ENCODE measurements at regions not wholly inside any gene's neighbourhood (a gene's known extent, or its start where the extent isn't known, plus 50 kb on each side); places are given as distances from the start of the nearest gene placed in this dataset.
"Not testable (repeated sequence)": the region's sequence is repeated elsewhere in the genome, so short reads cannot be mapped to it uniquely, and the experiment has no call there.

GRCh38 chr5:44574678-44575077 is 185.5 kb upstream of the FGF10 start:
- H3K4me3 ChIP-seq (ENCODE audit: low read depth, low read length), result no peak overlapping the region
- DNase-seq (ENCODE audit: low read depth), result no peak

DNA sequence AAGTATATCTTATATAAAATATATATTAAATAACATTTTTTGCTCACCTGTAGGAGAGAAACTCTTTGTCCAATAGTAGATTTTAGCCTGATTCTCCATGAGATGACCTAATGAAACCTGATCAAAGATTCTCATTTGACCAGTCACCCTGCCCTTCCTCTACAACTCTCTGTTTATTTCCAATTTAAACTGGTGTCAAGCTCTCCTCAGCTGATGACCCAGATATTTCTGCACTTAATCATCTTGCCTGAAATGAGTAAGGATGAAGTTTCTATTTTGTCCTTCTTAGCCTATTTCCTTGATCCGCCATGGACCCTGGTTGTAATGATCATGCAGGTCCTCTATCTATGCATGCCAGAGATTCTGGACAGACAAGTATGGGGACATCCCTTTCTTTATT is 179.3 kb upstream of the FGF10 start:
- no peak for DNase-seq (ENCODE audit: low read depth)
- no peak overlapping the region for H3K4me3 ChIP-seq (ENCODE audit: low read depth, low read length)

- no peak overlapping the region for H3K4me3 ChIP-seq (ENCODE audit: low read depth, low read length)
- DNase-seq (ENCODE audit: low read depth), result no peak
Observed at GRCh38 chr5:44565902-44566301, 176.7 kb upstream of the FGF10 start.

- H3K4me3 ChIP-seq (ENCODE audit: low read depth, low read length), result no peak overlapping the region
- no peak for DNase-seq (ENCODE audit: low read depth)
Observed at GRCh38 chr5:44565360-44565759, 176.1 kb upstream of the FGF10 start.

DNA sequence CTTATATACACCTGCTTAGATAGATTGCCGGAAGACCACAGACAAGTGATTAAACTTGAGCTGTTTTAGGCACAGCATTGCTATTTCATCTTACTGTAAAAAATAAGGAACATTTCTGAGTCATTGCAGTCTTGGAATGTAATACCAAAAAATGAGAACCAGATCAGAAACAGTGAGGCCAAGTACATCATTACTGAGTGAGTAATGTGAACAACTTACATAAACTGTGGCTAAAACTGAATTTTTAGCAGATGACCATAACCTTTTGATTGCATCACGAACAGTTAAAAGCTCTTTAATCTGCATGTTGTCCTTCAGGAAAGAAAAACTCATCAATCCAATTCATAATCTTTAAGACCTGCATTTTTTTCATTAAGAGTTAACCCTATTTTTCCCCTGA is 157.1 kb upstream of the FGF10 start:
- DNase-seq (ENCODE audit: low read depth), result peak; percentile 6
- no peak overlapping the region for H3K4me3 ChIP-seq (ENCODE audit: low read depth, low read length)

DNA sequence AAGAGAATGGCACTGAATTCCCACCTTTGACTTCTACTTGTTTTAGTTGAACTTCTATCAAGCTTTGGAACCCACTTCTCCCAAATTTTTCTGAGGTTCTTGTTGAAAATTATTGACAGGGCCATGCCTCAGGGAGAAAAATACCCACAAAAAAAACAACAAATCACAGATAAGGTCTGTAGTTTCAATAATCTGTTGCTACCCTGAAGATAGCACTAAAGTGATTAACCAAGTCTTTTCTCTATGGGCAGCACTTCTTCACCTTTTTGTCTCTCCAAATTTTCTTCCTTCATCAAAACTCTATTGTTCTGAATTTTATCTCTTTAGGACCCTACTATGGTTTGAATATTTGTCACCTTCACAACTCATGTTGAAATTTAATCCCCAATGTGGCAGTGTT is 154.3 kb upstream of the FGF10 start:
- no peak overlapping the region for H3K4me3 ChIP-seq (ENCODE audit: low read depth, low read length)
- no peak for DNase-seq (ENCODE audit: low read depth)

GRCh38 chr5:44542470-44542869 is 153.2 kb upstream of the FGF10 start:
- H3K4me3 ChIP-seq (ENCODE audit: low read depth, low read length), result no peak overlapping the region
- no peak for DNase-seq (ENCODE audit: low read depth)

DNA sequence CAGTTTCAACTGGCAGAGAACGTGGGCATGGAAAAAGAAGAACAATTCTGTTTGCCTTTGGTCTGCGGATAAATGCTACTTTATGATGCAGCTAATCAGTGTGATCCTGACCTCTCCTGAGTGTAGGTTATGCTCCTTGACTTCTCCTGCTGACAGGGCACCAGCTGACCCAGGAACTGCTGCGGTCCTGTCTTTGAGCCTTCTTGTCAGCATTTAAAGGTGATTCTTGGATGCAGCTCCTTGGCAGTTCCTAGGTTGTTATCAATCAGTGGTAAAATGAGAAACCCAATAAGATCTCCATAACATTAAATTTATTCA is 150.3 kb upstream of the FGF10 start:
- DNase-seq (ENCODE audit: low read depth), result no peak
- H3K4me3 ChIP-seq (ENCODE audit: low read depth, low read length), result no peak overlapping the region

GRCh38 chr5:44538797-44539601 is 149.8 kb upstream of the FGF10 start:
- DNase-seq (ENCODE audit: low read depth), result no peak
- no peak overlapping the region for H3K4me3 ChIP-seq (ENCODE audit: low read depth, low read length)

- DNase-seq (ENCODE audit: low read depth), result no peak
Observed at GRCh38 chr5:44536650-44537260, 147.5 kb upstream of the FGF10 start.

DNA sequence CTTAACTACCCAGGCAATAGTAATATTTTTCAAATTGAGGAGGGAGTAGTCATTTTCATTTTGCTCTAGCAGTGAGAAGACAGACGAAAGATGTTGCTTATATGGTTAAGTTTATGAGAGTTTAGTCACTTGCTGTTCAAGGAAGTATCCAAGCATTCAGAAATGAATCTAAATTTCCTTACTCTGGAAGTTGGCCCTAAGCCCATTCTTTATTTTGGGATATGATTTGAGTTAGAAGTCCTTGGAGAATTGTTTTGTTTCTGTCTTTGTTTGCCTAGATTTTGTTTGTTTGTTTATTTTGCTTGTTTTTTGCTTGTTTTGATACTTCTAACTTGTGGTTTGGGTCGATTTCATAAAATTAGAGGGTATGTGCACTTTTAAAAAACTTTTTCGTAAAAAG is 146.4 kb upstream of the FGF10 start:
- no peak overlapping the region for H3K4me3 ChIP-seq (ENCODE audit: low read depth, low read length)
- DNase-seq (ENCODE audit: low read depth), result no peak

More at GRCh38 chr5:44536650-44537260, 147.5 kb upstream of the FGF10 start:
- H3K4me3 ChIP-seq (ENCODE audit: low read depth, low read length), result no peak overlapping the region

GRCh38 chr5:44532981-44533380 is 143.8 kb upstream of the FGF10 start:
- DNase-seq (ENCODE audit: low read depth), result no peak
- no peak overlapping the region for H3K4me3 ChIP-seq (ENCODE audit: low read depth, low read length)

DNA sequence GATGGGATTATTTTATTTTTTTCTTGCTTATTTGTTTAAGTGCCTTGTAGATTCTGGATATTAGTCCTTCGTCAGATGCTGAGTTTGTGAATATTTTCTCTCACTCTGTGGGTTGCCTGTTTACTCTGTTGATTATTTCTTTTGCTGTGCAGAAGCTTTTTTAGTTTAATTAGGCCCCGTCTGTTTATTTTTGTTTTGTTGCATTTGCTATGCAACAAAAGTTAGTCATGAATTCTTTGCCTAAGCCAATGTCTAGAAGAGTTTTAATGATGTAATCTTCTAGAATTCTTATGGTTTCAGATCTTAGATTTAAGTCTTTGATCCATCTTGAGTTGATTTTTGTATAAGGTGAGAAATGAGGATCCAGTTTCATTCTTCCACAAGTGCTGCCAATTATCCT is 142.5 kb upstream of the FGF10 start:
- not testable (repeated sequence) for H3K4me3 ChIP-seq (ENCODE audit: low read depth, low read length); DNase-seq (ENCODE audit: low read depth)

DNA sequence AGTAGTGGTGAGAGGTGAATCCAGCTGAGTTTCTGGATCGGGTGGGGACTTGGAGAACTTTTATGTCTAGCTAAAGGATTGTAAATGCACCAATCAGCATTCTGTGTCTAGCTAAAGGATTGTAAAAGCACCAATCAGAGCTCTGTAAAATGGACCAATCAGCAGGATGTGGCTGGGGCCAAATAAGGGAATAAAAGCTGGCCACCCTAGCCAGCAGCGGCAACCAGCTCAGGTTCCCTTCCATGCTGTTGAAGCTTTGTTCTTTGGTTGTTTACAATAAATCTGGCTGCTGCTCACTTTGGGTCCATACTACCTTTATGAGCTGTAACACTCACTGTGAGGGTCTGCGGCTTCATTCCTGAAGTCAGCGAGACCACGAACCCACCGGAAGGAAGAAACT is 141.6 kb upstream of the FGF10 start:
- not testable (repeated sequence) for DNase-seq (ENCODE audit: low read depth); H3K4me3 ChIP-seq (ENCODE audit: low read depth, low read length)

GRCh38 chr5:44511596-44511995 is 122.4 kb upstream of the FGF10 start:
- no peak for DNase-seq (ENCODE audit: low read depth)
- H3K4me3 ChIP-seq (ENCODE audit: low read depth, low read length), result no peak overlapping the region

DNA sequence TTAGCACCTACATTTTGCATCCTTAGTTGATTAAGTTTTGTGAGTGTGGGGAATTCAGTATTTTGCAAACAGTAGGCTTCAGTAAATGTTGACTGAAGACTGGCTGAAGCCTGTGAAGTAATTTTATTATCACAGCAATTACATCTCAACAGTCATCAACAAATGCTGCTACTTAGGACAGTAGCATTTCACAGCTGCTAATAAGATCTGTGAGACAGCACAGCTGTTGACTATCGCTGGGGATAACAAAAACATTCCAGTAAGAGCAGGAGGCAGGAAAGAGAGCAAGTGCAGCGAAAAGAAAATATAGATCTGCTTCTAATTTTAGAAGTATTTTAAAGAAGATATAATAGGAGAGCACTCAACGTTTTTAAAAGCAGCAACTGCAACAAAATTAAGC is 117.3 kb upstream of the FGF10 start:
- no peak overlapping the region for H3K4me3 ChIP-seq (ENCODE audit: low read depth, low read length)
- DNase-seq (ENCODE audit: low read depth), result no peak

GRCh38 chr5:44499381-44499780 is 110.2 kb upstream of the FGF10 start:
- DNase-seq (ENCODE audit: low read depth), result no peak
- no peak overlapping the region for H3K4me3 ChIP-seq (ENCODE audit: low read depth, low read length)

DNA sequence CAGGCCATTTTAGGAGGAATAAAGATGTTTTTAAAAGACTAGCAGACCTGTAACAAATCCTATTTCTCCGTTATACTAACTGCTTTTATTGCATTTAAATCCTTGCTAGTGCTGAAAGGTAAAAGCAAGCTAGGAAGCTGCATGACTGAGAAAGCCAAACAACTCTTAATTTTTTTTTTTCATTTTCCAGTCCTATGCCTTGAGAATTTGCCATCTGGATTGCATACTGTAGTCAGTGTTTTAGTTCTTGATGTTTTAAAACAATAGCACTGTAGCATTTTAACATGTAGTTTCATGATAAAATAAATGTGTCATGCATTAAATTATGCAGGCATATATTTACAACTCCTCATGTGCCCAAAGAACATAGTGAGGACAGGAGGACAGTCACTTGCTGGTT is 108.4 kb upstream of the FGF10 start:
- DNase-seq (ENCODE audit: low read depth), result no peak
- no peak overlapping the region for H3K4me3 ChIP-seq (ENCODE audit: low read depth, low read length)

- no peak overlapping the region for H3K4me3 ChIP-seq (ENCODE audit: low read depth, low read length)
- DNase-seq (ENCODE audit: low read depth), result no peak
Observed at GRCh38 chr5:44495280-44495679, 106.1 kb upstream of the FGF10 start.

GRCh38 chr5:44489759-44490158 is 100.5 kb upstream of the FGF10 start:
- no peak overlapping the region for H3K4me3 ChIP-seq (ENCODE audit: low read depth, low read length)
- no peak for DNase-seq (ENCODE audit: low read depth)

DNA sequence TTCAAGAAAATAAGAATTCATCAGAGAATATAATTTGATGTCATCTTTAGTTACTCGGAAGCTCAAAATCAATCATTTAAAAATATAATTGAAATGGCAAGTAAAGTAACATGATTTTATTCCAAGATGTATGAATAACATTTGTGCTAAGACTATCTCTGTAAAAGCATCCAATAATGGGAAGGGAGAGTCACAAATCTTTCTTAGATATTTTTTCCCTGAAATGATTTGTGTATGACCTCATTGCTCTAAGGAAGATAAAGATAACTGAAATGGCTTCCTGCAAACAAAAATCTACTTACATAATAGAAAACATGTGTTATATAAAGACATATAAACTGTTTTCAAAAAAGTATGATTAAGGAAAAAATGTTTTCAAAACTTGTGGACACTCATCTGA is 97.4 kb upstream of the FGF10 start:
- no peak overlapping the region for H3K4me3 ChIP-seq (ENCODE audit: low read depth, low read length)
- no peak for DNase-seq (ENCODE audit: low read depth)
